SU-DHL-6 (cell line): ENCODE measurements at regions not wholly inside any gene's neighbourhood (a gene's known extent, or its start where the extent isn't known, plus 50 kb on each side); places are given as distances from the start of the nearest gene placed in this dataset.

Experiments used
- CTCF ChIP-seq: fragments of 200-600 bp; sonication (generic); IDR thresholded peaks from one replicate; pipeline ENCODE4 v1.5.1; 2017; ENCODE audit warnings: antibody characterized with exemption, mild to moderate bottlenecking, low read length, moderate library complexity; ENCODE audit not compliant: insufficient read depth, poor library complexity, severe bottlenecking
- EZH2phosphoT487 ChIP-seq: fragments of 200-600 bp; sonication (generic), shearing (Covaris generic); conservative IDR thresholded peaks from 2 replicates; pipeline ENCODE4 v1.6.1; 2018; ENCODE audit warnings: mild to moderate bottlenecking, antibody characterized with exemption, low read length, moderate library complexity, mixed read lengths

- TF ChIP-seq CTCF (no peak), EZH2phosphoT487 (no peak)
These were observed 348.0 kb downstream of the TYW1 start for GRCh38 chr7:67344481-67345193.
